Brain microvascular endothelial cell (primary cell): ENCODE measurements at regions not wholly inside any gene's neighbourhood (a gene's known extent, or its start where the extent isn't known, plus 50 kb on each side); places are given as distances from the start of the nearest gene placed in this dataset.

ENCODE experiments used
- DNase-seq: peaks from one replicate; pipeline ENCODE4 v3.0.0-alpha.2; 2020
- H3K27ac ChIP-seq: fragments of 250-450 bp; sonication (Bioruptor Pico); 2 replicates; pipeline ENCODE4 v1.5.1; 2020; ENCODE audit warnings: mild to moderate bottlenecking, moderate library complexity
- H3K27me3 ChIP-seq: fragments of 250-450 bp; sonication (Bioruptor Pico); replicated peaks from 2 replicates; pipeline ENCODE4 v1.5.1; 2020; ENCODE audit warnings: mild to moderate bottlenecking
- H3K36me3 ChIP-seq: fragments of 250-450 bp; sonication (Bioruptor Pico); replicated peaks from 2 replicates; pipeline ENCODE4 v1.5.1; 2020; ENCODE audit warnings: mild to moderate bottlenecking
- H3K4me3 ChIP-seq: 2 replicates; pipeline ENCODE4 v1.5.1; 2011; ENCODE audit warnings: low read depth, mild to moderate bottlenecking, control low read depth, low read length, moderate library complexity
- CTCF ChIP-seq: IDR thresholded peaks from 2 replicates; pipeline ENCODE4 v1.5.1; 2011; ENCODE audit warnings: low read depth, mild to moderate bottlenecking, moderate library complexity, low read length, control low read depth, inconsistent platforms; ENCODE audit errors: missing control alignments
- in situ Hi-C: cut with HindIII; loops from 2 replicates; pipeline ENCODE4 v1.10.0; 2017; ENCODE audit warnings: low sequenced_read_pairs, low pct_ligation_motif_present

DNA sequence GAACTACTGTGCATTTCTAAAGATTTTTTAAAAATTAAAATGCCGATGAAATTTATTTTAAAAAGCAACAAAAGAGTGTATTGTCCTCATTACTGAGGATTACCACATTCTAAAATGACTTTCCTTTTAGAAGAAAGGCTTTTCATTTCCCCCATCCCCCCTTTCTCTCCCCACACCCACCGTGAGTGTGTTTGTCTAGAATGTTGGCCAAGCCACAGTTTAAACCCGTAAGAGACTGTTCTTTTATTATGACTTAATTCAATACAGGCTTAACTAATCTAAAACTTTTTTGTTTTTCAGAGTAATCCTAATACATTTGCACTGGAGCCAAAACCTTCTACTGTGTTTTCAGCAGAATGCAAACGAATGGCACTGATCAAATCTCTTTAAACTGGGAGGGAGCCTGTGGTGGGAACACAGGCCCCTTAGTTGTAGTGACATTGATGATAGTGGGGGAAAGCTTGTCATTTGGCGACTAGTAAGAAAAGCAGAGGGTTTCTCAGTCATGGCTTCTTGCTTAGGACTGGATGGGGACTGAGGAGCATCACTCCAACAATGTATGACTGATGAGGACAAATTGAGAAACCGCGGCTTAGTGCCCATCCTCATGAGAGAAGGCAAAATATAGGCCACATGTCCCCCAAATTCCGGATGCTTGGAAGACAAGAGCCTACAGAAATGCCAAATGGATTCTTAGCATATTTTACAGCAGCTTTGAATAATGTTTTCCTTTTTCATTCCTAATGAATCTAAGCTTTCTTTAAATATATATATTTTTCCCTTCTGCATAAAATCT, 154.0 kb upstream of the SMIM21 start:
- no peak for DNase-seq
- Histone ChIP-seq H3K27ac (no peak overlapping the region), H3K4me3 (no peak overlapping the region), H3K36me3 (no peaks in the 10 kb centered on the region), H3K27me3 (no peaks in the 10 kb centered on the region)
- TF ChIP-seq CTCF: no peak
- in situ Hi-C loops: no loop called here

DNA sequence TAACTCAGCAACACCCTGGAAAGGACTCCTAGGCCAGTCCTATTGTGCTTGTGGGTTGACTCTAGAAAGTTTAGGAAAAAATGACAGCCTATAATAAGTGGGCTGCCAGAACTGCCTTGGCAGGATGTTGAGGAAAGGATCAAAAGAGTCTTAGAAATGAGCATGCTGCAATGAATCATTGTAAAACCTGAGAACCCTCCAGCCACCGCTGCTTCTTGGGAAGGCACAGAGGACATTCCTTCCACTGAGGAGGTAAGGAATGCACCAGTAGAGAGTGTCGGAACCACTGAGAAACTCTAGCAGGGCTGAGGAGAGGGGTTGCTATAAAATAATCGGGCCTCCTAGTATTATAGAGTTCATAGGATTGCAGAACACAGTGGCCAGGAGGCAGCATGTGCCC, 146.7 kb upstream of the SMIM21 start:
- DNase-seq: no peak
- Histone ChIP-seq H3K27ac (no peak overlapping the region), H3K27me3 (no peaks in the 10 kb centered on the region), H3K36me3 (no peaks in the 10 kb centered on the region), H3K4me3 (no peak overlapping the region)
- in situ Hi-C loops: no loop called here
- no peak for TF ChIP-seq CTCF

DNA sequence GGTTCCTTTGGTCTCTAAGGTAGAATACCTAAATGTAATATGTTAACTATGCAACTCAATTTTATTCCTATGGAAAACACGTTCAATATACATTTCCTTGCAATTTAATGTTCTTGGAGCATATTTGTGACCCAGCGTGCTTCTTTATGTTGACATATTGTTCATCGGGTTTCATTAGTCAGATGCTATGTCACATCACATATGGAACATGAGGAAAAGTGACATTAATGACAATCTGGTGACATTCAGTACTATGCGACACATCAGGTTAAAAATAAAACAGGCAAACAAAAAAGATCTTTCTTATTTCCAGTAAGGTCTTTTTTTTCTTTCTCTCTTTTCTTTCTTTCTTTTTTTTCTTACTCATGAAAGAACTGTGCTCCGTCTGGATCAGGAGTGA, 135.6 kb upstream of the SMIM21 start:
- in situ Hi-C loops: no loop called here
- no peak for DNase-seq

GRCh38 chr18:75562216-75562615, 134.7 kb upstream of the SMIM21 start:
- H3K4me3 ChIP-seq: no peak overlapping the region
- no peaks in the 10 kb centered on the region for H3K27me3 ChIP-seq
- in situ Hi-C loops: no loop called here
- H3K27ac ChIP-seq: no peak overlapping the region
- DNase-seq: no peak
- no peak for TF ChIP-seq CTCF
- H3K36me3 ChIP-seq: no peaks in the 10 kb centered on the region

More for the DNA sequence above, 135.6 kb upstream of the SMIM21 start:
- no peak for TF ChIP-seq CTCF
- no peaks in the 10 kb centered on the region for H3K27me3 ChIP-seq
- H3K27ac ChIP-seq: no peak overlapping the region
- no peak overlapping the region for H3K4me3 ChIP-seq
- H3K36me3 ChIP-seq: no peaks in the 10 kb centered on the region

DNA sequence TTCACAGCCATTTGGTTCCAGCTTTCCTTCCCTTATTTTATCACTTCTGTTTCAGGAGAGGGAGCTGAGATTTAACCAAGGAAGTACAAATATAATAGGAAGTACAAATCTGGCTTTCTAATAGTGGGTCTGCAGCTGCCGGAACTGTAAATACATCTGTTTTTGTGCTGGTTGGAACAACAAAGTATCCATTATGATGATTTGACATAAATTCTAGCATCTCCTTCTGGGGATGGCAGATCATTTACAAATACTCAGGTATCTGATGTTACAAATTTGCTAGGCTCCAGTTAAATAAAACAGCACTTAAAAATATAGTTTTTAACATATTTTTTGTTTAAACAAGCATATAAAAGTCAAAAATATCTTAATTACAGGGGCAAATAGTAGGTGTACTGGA, 131.3 kb upstream of the SMIM21 start:
- in situ Hi-C loops: no loop called here
- Histone ChIP-seq H3K4me3 (no peak overlapping the region), H3K27me3 (no peaks in the 10 kb centered on the region), H3K27ac (no peak overlapping the region), H3K36me3 (no peaks in the 10 kb centered on the region)
- TF ChIP-seq CTCF: no peak
- no peak for DNase-seq

- TF ChIP-seq CTCF: no peak
- no peaks in the 10 kb centered on the region for H3K36me3 ChIP-seq
- in situ Hi-C loops: no loop called here
- no peak overlapping the region for H3K27ac ChIP-seq
- no peaks in the 10 kb centered on the region for H3K27me3 ChIP-seq
- H3K4me3 ChIP-seq: no peak overlapping the region
- no peak for DNase-seq
Observed at GRCh38 chr18:75556841-75557240, 129.3 kb upstream of the SMIM21 start.
